SK-N-SH (cell line): ENCODE measurements at regions not wholly inside any gene's neighbourhood (a gene's known extent, or its start where the extent isn't known, plus 50 kb on each side); places are given as distances from the start of the nearest gene placed in this dataset.

ENCODE experiments used
- CTCF ChIA-PET: fragments of 300-600, 350-600 bp; formaldehyde crosslinking; extraction: SDS; loops from one replicate; lab custom pipeline; 2021; lab: Yijun Ruan, JAX
- POLR2A ChIA-PET: fragments of 350-600 bp; sonication (Branson Sonifier 250); formaldehyde crosslinking; extraction: SDS; loops from one replicate; lab custom pipeline; 2020; ENCODE audit warnings: antibody characterized with exemption, inconsistent platforms; lab: Yijun Ruan, JAX
- DNase-seq: peaks from one replicate; pipeline ENCODE4 v3.0.0; 2012
- H2AFZ ChIP-seq: fragments of 200-600 bp; sonication (generic); 2 replicates; pipeline ENCODE4 v1.8.1; 2016; ENCODE audit warnings: antibody characterized with exemption, mild to moderate bottlenecking, low read depth
- H3F3A ChIP-seq: fragments of 200-600 bp; sonication (generic); replicated peaks from 2 replicates; pipeline ENCODE3; 2016; ENCODE audit warnings: antibody characterized with exemption, mild to moderate bottlenecking; ENCODE audit not compliant: insufficient read depth
- H3K27ac ChIP-seq, 2 experiments: fragments of 200-500 bp in 1 of 2; fragments of 200-600 bp in 1 of 2; sonication (Bioruptor generic) in 1 of 2; sonication (generic), shearing (Covaris generic) in 1 of 2; 2 replicates each; pipeline versions ENCODE4 v1.5.1 to v1.6.1; 2014 to 2016; ENCODE audit warnings: low read depth in 2 of 2, inconsistent platforms in 1 of 2, low read length in 1 of 2, mild to moderate bottlenecking in 1 of 2, mixed read lengths in 1 of 2
- H3K27me3 ChIP-seq: fragments of 200-600 bp; sonication (generic), shearing (Covaris generic); 2 replicates; pipeline ENCODE4 v1.6.1; 2016; ENCODE audit warnings: mixed run types; ENCODE audit not compliant: insufficient read depth
- H3K36me3 ChIP-seq, 2 experiments: fragments of 200-500 bp in 1 of 2; fragments of 200-600 bp in 1 of 2; sonication (Bioruptor generic) in 1 of 2; sonication (generic) in 1 of 2; replicated peaks in 1 of 2; 2 replicates each; pipeline versions ENCODE3 to v1.5.1; 2014 to 2016; ENCODE audit warnings: low read length in 1 of 2, mild to moderate bottlenecking in 1 of 2; ENCODE audit not compliant: insufficient read depth in 2 of 2, control insufficient read depth in 1 of 2
- H3K4me1 ChIP-seq, 2 experiments: fragments of 200-500 bp in 1 of 2; fragments of 200-600 bp in 1 of 2; sonication (Bioruptor generic) in 1 of 2; sonication (generic), shearing (Covaris generic) in 1 of 2; 2 replicates each; pipeline versions ENCODE4 v1.5.1 to v1.6.1; 2014 to 2016; ENCODE audit warnings: low read depth in 1 of 2, low read length in 1 of 2, mixed run types in 1 of 2; ENCODE audit not compliant: insufficient read depth in 2 of 2, control insufficient read depth in 1 of 2
- H3K4me2 ChIP-seq: fragments of 200-600 bp; sonication (generic), shearing (Covaris generic); 2 replicates; pipeline ENCODE4 v1.6.1; 2017; ENCODE audit warnings: mixed run types
- H3K4me3 ChIP-seq, 2 experiments: fragments of 200-500 bp in 1 of 2; fragments of 200-600 bp in 1 of 2; sonication (Bioruptor generic) in 1 of 2; sonication (generic), shearing (Covaris generic) in 1 of 2; 2 replicates each; pipeline versions ENCODE4 v1.5.1 to v1.8.1; 2014 to 2016; ENCODE audit warnings: low read depth in 2 of 2, inconsistent platforms in 1 of 2, low read length in 1 of 2, mild to moderate bottlenecking in 1 of 2, mixed read lengths in 1 of 2, moderate library complexity in 1 of 2
- H3K79me2 ChIP-seq: fragments of 200-600 bp; sonication (generic); 2 replicates; pipeline ENCODE4 v1.8.1; 2017; ENCODE audit warnings: mild to moderate bottlenecking; ENCODE audit not compliant: insufficient read depth
- H3K9ac ChIP-seq: fragments of 200-600 bp; sonication (generic); 2 replicates; pipeline ENCODE4 v1.6.1; 2017; ENCODE audit warnings: mixed run types
- H3K9me2 ChIP-seq: fragments of 200-600 bp; sonication (generic); 2 replicates; pipeline ENCODE4 v1.6.1; 2017; ENCODE audit warnings: mixed run types
- H3K9me3 ChIP-seq: fragments of 200-600 bp; sonication (generic); 2 replicates; pipeline ENCODE4 v1.6.1; 2017; ENCODE audit warnings: mixed run types, mild to moderate bottlenecking, moderate library complexity
- H4K20me1 ChIP-seq: fragments of 200-600 bp; sonication (generic); 2 replicates; pipeline ENCODE4 v1.6.1; 2017; ENCODE audit warnings: mild to moderate bottlenecking, mixed run types; ENCODE audit not compliant: insufficient read depth
- CHD2 ChIP-seq: fragments of 150-350 bp; IDR thresholded peaks from 2 replicates; pipeline ENCODE4 v1.6.1; 2018; ENCODE audit warnings: low read length; ENCODE audit not compliant: partially characterized antibody
- CTCF ChIP-seq: fragments of 200-600 bp; sonication (generic); IDR thresholded peaks from 2 replicates; pipeline ENCODE4 v1.6.1; 2017; ENCODE audit warnings: antibody characterized with exemption, mild to moderate bottlenecking, moderate library complexity
- ELF1 ChIP-seq: IDR thresholded peaks from 2 replicates; pipeline ENCODE4 v1.4.0; 2012
- EZH2phosphoT487 ChIP-seq: fragments of 200-600 bp; sonication (generic); IDR thresholded peaks from 2 replicates; pipeline ENCODE4 v1.6.1; 2017; ENCODE audit warnings: low read depth, mixed run types, mild to moderate bottlenecking, antibody characterized with exemption, moderate library complexity, borderline replicate concordance
- FOSL2 ChIP-seq: IDR thresholded peaks from 2 replicates; pipeline ENCODE4 v1.4.0; 2012; ENCODE audit warnings: low read depth, mild to moderate bottlenecking, moderate library complexity, borderline replicate concordance
- FOXJ3 ChIP-seq: sonication (generic); formaldehyde crosslinking; IDR thresholded peaks from 2 replicates; pipeline ENCODE4 v1.5.1; 2020; ENCODE audit warnings: mild to moderate bottlenecking, missing genetic modification reagents
- FOXM1 ChIP-seq: IDR thresholded peaks from 2 replicates; pipeline ENCODE4 v1.4.0; 2012; ENCODE audit warnings: low read depth, mild to moderate bottlenecking
- GABPA ChIP-seq: IDR thresholded peaks from 2 replicates; pipeline ENCODE4 v1.4.0; 2012; ENCODE audit warnings: low read depth, mild to moderate bottlenecking
- GATA2 ChIP-seq: sonication (generic); formaldehyde crosslinking; IDR thresholded peaks from 2 replicates; pipeline ENCODE4 v1.5.0; 2020; ENCODE audit warnings: mild to moderate bottlenecking, missing genetic modification reagents
- MEF2A ChIP-seq: IDR thresholded peaks from 2 replicates; pipeline ENCODE4 v1.4.0; 2012; ENCODE audit warnings: low read depth, borderline replicate concordance
- PBX3 ChIP-seq: IDR thresholded peaks from 2 replicates; pipeline ENCODE4; 2012
- POLR2AphosphoS5 ChIP-seq: IDR thresholded peaks from 2 replicates; pipeline ENCODE4 v1.6.1; 2012; ENCODE audit warnings: low read depth, low read length
- RXRA ChIP-seq: IDR thresholded peaks from 2 replicates; pipeline ENCODE4 v1.4.0; 2012; ENCODE audit warnings: low read depth, mild to moderate bottlenecking, borderline replicate concordance
- SIN3A ChIP-seq: IDR thresholded peaks from 2 replicates; pipeline ENCODE4 v1.6.1; 2012; ENCODE audit warnings: low read depth, mild to moderate bottlenecking, low read length, moderate library complexity, borderline replicate concordance
- SMC3 ChIP-seq: IDR thresholded peaks from 2 replicates; pipeline ENCODE4 v1.6.1; 2012; ENCODE audit warnings: low read depth, low read length, improper control_type of control experiment
- TAF1 ChIP-seq: IDR thresholded peaks from 2 replicates; pipeline ENCODE4 v1.6.1; 2012; ENCODE audit warnings: low read depth, mild to moderate bottlenecking, low read length, moderate library complexity, borderline replicate concordance
- TEAD4 ChIP-seq: IDR thresholded peaks from 2 replicates; pipeline ENCODE4 v1.4.0; 2012; ENCODE audit warnings: mild to moderate bottlenecking, borderline replicate concordance; ENCODE audit not compliant: insufficient read depth
- YY1 ChIP-seq: IDR thresholded peaks from 2 replicates; pipeline ENCODE4 v1.4.0; 2012; ENCODE audit warnings: low read depth, mild to moderate bottlenecking
- WGBS: methylation state at CpG from one replicate; pipeline ENCODE4 v1.1.6; 2017; ENCODE audit warnings: low lambda C conversion rate; 5-methylcytosine and 5-hydroxymethylcytosine counted together

GRCh38 chr6:163715846-163716245 lies 301.3 kb downstream of the QKI start (continued):
- TF ChIP-seq CTCF, result no peak
- TF ChIP-seq, all 33 proteins: peak for 0

GRCh38 chr6:163714179-163714578 lies 299.7 kb downstream of the QKI start:
- H3K79me2 ChIP-seq, result no peaks in the 10 kb centered on the region
- no peak for DNase-seq
- H3K9me2 ChIP-seq, result no peaks in the 10 kb centered on the region
- H3K27ac ChIP-seq, result no peak overlapping the region
- H3K36me3 ChIP-seq, result no peaks in the 10 kb centered on the region
- TF ChIP-seq EZH2phosphoT487 (no peak), ELF1 (no peak), FOSL2 (no peak), SIN3A (no peak), GATA2 (no peak), MEF2A (no peak), PBX3 (no peak), TEAD4 (no peak), RXRA (no peak), POLR2AphosphoS5 (no peak), FOXM1 (no peak), CHD2 (no peak), SMC3 (no peak), YY1 (no peak), TAF1 (no peak)
- TF ChIP-seq, all 33 proteins: peak for 0
- WGBS, result 43% methylated on average over 5 of the region's 10 CpGs
- CTCF ChIA-PET, result no interaction called here
- Histone ChIP-seq H3K4me1 (peaks cover 0 to 14% of the 10 kb centered on the region in 2 experiments; a peak in 1 of 4 replicates), H3K27me3 (no peaks in the 10 kb centered on the region), H4K20me1 (no peaks in the 10 kb centered on the region), H2AFZ (no peak overlapping the region), H3K9me3 (no peaks in the 10 kb centered on the region), H3K4me3 (no peak overlapping the region), H3K9ac (no peak overlapping the region), H3F3A (no peaks in the 10 kb centered on the region), H3K4me2 (no peak overlapping the region)
- POLR2A ChIA-PET, result no interaction called here

- Histone ChIP-seq H3K9me3 (no peaks in the 10 kb centered on the region), H2AFZ (no peak overlapping the region), H3K27me3 (no peaks in the 10 kb centered on the region), H3F3A (no peaks in the 10 kb centered on the region), H4K20me1 (no peaks in the 10 kb centered on the region), H3K9me2 (no peaks in the 10 kb centered on the region), H3K9ac (no peak overlapping the region), H3K4me3 (no peak overlapping the region), H3K36me3 (no peaks in the 10 kb centered on the region), H3K4me2 (no peak overlapping the region)
- no peak for DNase-seq
- 49% methylated on average over 7 of the region's 8 CpGs for WGBS
- ChIA-PET CTCF (interaction anchor here (1.2 to 1.5 kb wide), 4 partner anchors 14 to 1215 kb away, joined by 3 to 5 read pairs (median 4); no protein-coding TSS in a partner anchor), POLR2A (no interaction called here)
- no peak for TF ChIP-seq GABPA
- no peak for TF ChIP-seq FOXJ3
- TF ChIP-seq CTCF, result no peak
- TF ChIP-seq, all 33 proteins: peak for 0
- H3K27ac ChIP-seq, result no peak overlapping the region
- H3K79me2 ChIP-seq, result no peaks in the 10 kb centered on the region
- peaks cover 0 to 11% of the 10 kb centered on the region in 2 experiments; a peak in 1 of 4 replicates for H3K4me1 ChIP-seq
Observed at GRCh38 chr6:163712981-163713380, 298.5 kb downstream of the QKI start.
